HCEC 1CT (cell line): ENCODE measurements at regions not wholly inside any gene's neighbourhood (a gene's known extent, or its start where the extent isn't known, plus 50 kb on each side); places are given as distances from the start of the nearest gene placed in this dataset.
"Not testable (repeated sequence)": the region's sequence is repeated elsewhere in the genome, so short reads cannot be mapped to it uniquely, and the experiment has no call there.

Source experiments
- DNase-seq: peaks from one replicate; pipeline ENCODE4 v3.0.0-alpha.2; 2017

DNA sequence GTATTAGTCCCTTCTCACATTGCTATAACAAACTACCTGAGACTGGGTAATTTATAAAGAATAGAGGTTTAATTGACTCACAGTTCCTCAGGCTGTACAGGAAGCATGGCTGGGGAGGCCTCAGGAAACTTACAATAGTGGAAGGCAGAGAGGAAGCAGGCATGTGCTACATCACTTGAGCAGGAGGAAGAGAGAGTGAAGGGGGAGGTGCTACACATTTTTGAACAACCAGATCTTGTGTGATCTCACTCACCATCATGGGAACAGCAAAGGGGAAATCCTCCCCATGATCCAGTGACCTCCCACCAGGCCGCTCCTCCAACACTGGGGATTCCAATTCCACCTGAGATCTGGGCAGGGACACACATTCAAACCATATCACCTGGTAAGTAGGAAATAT, 630.6 kb downstream of the QKI start:
- DNase-seq = no peak

DNA sequence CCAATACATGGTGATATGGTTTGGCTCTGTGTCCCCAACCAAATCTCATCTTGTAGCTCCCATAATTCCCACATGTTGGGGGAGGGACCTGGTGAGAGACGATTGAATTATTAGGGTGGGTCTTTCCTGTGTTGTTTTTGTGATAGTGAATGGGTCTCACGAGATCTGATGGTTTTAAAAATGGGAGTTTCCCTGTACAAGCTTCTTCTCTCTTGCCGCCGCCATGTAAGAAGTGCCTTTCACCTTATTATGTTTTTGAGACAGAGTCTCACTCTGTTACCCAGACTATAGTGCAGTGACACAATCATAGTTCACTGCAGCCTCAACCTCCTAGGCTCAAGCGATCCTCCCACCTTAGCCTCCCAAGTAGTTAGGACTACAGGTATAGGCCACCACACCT, 629.1 kb downstream of the QKI start:
- DNase-seq = not testable (repeated sequence)

DNA sequence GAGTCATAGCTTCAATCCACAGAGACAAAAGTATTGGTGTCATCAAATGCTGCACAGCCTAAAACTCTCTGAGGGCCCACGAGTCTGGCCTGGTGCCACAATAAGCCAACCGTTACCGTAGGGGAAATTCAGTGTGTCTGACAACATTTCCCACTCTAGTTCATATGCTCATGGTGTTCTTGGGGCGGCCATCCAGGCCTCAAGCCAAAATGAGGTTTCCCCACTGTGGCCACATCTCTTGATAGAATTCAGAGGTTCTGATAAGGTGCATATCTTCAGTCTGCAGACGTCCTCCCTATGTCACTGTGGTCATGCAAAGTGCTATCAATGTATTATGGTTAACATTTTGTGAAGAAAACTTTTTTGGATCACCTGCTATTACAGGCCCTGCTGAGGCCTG, 627.7 kb downstream of the QKI start:
- DNase-seq = no peak

DNA sequence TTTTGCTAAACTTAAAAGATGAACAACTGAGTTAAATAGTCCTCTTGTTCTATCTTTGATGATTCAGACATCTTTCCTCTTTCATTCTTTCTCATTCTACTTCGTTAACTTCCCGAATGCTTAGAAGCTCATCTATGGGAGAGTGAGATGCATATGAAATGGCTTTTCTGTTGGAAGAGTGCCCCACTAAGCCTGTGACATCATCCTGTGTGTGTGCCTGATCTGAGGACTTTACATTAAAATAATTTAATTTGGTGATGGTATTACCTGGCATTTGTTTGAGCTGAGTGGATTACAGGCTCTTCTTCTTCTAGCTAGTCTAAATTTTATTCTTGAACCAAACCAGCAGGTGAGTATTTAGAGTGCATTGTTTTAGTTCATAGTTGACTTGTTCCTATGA, 626.5 kb downstream of the QKI start:
- no peak for DNase-seq

DNA sequence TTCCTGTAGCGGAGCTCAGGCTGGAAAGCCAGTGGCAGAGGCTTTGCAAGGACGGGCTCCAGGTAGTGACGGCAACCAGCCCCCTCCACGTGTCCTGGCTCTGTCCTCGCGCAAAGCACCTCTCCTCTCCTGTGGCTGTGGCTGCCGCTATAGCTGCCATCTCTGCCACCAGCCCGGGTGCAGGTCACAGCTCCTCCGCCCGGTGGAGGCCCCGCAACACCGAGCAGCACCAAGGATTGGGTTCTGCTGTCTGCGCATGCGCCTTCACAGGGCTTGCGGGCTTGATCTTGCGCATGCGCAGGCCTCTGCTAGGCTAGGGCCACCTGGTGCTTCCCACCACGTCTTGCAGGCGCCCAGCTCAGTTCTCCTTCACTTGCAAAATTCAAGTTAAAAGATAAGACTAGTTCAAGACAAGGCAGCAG, 625.4 kb downstream of the QKI start:
- no peak for DNase-seq

DNA sequence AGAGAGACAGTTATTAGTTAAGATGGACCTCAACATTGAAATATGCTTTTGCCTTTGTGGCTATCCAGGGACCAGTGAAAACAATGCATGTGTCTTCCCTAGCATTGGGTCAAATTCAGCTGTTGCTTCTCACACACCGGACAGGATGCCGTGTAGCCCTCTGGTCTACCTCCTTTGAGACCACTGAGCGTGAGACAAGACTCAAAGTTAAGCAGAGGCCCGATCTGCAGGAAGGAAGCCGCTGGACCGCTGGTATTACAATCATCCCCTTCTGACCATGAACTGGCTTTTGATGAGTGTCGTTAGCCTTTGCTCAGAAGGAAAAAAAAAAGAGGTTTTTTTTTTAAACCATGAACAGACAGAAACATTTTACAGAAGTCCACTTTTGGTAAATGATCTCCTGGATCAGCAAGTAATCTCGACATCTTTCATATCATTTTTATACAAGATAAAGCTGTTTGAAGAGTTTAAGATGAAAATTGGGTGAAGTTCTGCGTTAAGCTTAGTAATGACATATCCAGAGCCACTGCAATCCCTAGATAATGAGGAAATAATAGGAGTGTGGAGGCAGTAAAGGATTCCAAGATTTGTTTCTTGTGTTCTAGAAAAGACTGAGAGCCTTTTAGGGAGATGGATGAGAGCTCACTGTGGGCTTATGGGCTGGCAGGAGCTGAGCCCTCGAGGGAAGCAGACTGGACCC, 622.8 kb downstream of the QKI start:
- DNase-seq = no peak

DNA sequence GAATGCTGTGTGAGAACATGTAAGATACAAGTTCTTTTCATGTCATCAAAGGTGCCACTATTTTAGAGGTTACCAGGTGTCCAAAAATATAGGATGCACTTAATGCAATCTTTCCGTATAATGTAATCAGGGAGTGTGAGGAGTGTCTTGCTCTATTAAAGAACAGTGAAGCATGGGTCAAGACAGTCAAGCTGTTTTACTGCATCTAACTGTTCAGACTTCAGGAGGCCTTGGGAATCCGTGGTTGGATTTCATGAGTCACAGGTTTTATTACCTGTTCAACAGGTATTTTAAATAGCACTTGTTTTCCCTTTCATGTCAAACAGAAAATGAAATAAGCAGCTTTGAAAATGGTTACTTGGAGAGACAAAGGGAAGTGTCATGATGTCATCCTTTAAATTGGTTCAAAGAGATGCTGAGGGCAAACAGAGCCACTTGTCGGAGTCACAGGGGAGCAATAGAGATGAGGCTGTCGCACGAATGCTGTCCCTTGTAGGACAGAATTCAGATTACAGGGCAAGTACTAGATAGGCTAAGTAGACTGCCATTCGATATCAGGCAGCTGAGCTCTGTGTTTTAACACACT, 621.5 kb downstream of the QKI start:
- no peak for DNase-seq

DNA sequence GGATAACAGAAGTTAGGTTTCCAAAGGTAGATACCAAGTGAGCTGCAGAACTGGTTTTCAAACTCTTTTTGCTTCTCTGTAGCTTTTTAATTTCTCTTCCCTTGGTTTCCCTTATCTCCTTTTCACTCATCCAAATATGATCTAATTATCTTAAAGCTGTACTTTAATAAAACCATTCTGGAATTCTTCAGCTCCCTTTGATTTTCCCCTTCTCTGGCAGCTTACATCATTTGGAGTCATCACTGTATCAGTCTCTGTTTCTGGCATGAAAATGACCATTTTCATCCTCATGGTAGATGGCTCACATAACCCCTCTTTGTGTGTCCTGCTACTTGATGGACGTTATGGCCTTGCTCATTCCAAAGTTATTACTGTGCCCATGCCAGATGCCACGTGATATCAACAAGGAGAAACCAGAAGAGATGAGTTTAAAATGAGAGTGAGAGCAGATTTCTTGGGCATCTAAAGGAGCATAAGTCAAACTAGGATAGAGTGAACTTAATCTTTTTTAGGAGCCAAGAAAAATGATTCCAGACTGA, 620.2 kb downstream of the QKI start:
- DNase-seq = no peak

DNA sequence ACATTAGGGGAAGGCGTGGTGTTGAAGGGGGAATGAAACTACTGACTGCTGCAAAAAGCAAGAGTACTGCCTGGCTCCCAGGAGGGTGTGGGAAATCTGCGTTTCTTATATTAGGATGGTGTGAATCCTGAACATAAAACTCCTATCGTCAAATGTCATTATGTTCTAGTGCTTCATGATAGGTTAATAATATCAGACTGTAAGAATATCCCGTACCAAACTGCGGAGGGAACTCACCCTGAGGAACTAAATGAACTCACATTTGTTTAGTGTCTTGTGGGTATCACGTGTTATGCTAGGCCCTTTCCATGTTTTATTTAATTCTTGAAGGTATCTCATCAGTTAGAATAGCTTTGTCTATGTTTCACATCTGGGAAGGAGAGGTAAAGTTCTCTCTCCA, 610.7 kb downstream of the QKI start:
- DNase-seq = no peak

DNA sequence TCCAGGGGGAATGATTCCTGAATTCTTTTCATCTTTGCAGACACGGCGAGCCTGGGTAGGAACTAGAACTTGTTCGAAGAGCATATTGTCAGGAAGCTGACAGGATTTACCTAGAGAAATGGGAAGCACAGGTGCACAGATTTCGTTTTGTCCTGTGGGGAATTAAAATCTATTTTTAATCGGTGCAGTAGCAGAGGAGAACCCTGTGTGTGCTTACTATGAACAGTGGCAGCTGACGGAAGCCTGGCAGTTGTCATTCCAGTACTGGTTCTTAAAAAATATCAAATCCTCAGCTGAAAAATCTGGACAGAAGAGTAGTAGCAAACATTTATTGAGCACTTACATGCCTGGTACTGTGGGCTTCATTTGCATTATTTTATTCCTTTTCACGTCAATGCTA, 609.0 kb downstream of the QKI start:
- DNase-seq = no peak

DNA sequence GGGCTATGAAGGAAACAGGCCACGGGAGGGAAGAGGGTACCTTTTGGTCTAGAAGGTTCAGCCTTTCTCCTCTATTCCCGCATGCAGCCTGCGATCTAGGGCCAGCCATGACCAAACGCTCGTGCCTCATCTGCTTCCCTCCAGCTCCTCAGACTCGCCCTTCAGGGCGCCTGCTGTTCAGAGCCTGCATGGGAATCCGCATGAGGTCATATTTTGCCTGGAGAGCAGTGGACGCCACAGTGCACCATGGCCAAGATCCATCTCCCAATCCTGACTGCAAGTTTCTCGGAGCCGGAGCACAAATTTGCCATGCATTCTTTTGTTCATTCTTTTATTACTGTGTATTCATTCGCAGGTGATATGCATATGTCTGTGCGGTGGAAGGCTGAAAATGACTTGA, 608.1 kb downstream of the QKI start:
- DNase-seq = no peak

DNA sequence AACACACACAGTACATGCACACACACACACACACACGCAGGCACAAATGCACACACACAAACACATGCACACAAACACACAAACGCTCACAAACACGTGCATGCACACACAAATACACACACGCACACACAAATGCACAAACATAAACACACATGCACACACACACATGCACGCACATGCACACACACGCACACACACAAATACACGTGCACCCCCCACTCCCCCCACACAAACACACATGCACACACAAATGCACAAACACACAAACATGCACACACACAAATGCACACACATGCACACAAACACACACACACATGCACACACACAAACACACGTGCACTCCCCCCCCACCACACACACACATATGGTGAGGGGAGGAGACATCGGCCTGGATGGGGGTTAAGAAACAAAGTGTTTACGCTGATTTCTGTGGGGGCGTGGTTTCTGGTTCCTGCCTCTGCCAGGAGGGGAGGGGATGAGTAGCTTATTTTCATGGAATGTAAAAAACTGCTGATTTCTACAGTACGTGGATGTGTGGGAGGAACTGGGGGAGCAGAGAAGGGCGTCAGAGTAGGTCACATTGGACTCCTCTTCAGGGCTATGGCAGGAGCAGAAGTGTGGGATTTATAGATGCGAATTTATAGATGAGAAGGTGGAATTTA, 607.2 kb downstream of the QKI start:
- no peak for DNase-seq

DNA sequence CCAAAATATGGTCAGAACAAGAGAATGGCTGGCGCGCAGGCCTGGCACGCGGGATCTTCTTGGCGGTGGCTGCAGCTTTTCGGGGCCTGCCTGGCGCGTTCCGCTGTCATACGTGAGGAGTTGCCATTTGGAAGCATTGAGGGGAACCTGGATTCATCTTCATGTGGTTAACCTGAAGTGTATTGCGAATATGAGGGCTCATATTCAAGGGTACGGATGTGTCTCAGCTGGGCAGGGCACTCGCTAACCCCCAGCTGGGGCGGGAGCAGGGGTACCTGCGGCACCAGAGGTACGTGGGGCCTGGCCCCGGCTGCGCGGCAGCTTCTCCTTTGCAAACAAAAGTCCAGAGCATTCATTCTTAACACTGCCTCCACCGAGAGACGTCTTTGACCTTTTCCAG, 605.6 kb downstream of the QKI start:
- no peak for DNase-seq

DNA sequence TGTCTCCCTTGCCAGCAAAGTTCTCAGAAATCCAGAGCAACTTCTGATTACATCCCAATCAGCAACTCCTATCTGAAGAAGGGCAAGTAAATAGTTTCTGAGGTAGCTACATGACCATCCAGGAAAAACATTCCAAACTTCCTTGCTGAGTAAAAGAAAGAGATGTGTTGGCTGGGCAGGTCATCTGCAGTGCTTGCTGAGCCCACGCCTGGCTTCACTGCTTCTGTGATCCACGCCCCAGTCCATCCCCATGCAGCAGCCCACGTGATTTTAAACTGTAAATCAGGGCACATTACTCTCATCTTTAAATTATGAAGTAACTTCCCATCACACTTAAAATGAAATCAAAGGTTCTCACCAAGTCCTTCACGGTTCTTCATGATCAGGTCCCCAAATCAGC, 603.6 kb downstream of the QKI start:
- DNase-seq = no peak

DNA sequence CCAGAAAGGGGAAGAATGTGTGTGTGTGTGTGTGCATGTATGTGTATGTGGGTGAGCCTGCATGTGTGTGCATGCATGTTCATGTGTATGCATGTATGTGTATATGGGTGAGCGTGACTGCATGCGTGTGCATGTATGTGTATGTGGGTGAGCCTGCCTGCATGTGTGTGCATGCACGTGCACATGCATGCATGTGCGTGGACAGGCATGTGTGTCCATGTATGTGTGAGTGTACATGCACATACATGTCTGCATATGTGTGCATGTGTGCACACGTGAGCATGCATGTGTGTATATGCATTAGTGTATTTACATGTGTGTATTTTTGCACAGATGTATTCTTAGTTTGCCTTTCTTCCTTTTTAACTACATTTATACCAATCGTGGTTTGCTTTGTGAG, 601.5 kb downstream of the QKI start:
- no peak for DNase-seq

DNA sequence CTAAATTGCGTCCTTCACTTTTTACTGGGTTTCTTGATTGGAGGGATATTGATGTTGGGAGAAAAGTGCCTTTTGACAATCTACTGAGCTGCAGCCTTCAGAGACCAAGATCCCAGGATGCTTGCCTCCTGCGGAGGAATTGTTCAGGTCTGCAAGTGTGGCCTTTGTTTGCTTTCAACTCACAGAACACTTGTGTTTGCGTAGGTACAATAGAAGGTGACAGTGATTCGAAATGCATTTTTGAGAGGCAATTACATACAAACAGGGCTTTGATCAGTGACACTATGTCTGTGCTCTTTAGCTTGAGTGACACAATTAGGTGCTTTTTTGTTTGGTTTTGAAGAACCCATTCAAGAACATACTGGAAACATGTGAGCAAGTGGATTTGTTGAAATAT, 600.6 kb downstream of the QKI start:
- no peak for DNase-seq

DNA sequence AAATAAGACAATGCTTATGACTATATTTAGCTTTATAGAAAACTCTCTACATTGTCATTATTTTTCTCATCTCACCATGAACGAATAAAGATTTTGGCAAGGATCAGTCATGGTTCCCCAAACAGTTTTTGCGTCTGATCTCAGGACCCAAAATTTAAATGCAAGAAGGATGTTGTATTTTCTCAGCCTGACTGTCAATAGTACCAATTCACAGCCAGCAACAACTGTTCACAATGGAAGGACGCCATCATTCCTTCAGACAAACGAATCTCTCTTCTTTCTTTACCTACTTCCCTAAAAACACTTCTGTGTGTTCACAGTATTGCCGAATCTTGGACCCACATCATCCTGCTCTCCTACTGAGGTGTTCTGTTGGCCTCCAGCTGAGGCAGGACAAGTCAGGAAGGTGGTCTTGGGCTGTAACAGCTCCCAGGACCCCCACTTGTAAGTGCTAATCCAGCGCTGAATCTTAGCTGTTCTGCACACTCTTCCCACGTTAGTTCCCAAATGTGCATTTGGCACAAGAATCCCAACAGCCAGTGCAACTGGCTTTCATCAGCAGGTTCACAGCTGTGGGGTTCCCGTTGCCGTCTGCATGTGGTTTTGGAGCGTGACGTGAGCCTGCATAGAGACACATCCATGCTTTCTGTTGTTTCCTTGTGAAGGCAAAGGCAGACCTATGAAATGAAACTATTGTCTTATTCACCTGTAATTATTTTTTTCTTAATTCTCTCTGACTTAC, 600.0 kb downstream of the QKI start:
- no peak for DNase-seq

DNA sequence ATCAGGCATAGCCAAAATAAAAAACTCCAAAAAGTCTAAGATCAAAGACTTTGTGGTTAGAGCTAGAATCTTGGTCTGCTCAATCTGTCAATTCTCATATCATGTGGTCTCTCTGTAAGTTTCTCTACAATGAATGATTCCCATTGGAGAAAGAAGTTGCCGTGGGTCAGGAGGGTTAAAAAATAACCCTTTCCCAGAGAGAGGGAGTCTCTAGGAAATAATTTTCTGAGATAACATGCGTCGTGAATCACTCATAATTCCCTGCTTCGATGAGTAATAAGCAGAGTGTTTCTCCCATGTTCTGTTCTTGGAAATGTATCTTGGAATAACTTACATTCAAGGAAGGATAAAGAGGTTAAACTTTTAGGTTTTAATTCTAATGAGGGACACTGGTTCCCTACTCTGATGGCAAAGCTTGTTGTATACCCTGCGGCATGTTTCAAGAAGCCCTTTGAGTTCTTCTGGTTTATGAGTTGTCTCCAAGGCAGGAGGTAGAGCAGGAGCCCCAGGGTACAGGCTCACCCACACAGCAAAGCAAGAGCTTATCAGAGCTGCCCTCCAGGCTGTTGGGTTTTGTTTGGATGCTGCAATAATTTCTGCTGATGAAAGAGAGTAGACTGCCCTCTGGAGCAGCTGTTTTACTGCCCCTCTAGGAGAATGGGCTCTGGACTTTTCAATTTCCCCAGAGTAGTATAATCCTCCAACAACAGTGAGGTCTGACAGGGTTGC, 599.1 kb downstream of the QKI start:
- no peak for DNase-seq

DNA sequence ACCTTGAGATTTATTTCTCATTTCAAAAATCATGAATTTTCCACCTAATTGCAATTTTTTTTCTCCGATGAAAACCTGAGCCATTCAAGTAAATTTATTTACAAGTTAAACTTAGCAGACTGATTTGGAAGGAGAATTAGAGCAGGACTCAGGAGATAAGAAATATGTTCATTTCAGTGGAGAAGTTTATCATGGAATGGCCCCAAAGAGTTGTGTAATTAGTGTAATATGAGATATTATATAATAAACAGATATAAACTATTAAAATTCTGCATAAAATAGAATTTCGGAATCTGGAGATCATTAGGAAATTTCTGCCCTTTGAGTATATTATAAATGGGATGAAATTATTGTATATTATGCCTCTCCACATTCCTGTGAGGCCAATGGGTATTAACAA, 596.8 kb downstream of the QKI start:
- no peak for DNase-seq

DNA sequence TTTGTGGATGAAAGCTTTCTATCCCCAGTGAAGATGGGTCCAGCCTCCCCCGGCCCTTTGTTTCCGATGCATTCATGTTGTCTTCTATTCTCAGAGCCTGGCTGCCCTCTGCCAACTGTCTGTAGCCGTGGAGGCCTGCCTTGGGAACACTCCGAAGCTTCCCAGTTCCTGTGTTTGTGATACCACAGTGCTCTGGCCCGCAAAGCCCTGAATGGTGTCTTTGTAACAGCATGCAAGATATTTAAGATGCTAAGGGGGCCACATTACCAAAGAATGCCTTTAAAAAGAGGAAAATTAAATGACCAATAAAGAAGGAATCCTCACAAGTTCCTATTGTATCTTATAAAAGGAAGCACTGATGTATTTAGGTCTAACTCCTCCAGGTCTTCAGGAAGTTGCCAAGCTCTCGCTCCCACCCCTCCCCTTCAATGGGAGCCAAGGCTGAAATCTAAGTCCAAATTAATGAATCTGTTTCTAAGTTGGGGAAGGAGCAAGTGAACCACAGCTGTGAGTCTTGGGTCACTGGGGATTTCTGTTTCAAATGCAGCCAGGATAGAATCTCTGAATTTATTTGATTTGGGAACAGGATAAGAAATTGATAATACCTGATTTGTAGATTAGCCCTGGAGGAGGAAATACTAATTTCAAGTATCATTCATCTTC, 596.1 kb downstream of the QKI start:
- no peak for DNase-seq

DNA sequence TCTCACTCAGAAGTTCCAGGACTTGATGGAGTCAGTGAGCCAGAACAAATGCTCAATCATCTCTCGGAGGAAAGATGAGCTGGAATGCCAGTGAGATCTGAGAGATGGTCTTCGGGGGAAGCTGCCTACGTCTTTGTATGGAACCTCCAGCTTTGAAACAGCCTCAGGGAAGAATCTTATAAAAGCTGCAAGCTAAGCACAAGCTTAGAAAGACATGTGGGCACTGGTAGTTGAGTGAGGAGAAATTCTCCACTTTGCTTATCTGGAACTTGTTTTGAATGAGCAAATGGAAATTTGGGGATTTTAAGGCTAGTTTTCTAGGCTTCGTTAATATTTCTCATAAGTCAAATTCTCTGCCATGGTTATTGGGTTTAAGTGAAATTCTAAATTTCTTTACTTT, 594.4 kb downstream of the QKI start:
- no peak for DNase-seq

DNA sequence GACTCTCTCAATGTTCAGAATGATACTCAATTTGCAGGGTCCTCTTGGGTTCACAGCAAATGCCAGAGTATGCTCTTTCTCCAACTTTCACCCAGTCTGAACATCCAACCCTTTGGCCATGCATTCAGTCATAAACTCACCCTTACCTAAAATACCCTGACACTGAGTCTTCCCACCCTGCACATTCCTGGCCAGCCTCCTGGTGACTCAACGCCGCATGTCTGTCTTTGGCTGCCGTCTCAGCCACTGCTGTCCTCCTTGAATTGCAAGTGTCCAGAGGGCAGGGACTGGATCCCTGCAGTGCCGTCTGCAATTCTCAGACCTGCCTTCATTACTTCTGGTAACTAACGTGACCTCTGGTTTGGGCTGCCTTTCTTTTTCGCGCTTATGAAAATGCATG, 593.4 kb downstream of the QKI start:
- no peak for DNase-seq
